ENCODE measurements at regions not wholly inside any gene's neighbourhood (a gene's known extent, or its start where the extent isn't known, plus 50 kb on each side); places are given as distances from the start of the nearest gene placed in this dataset.
"Not testable (repeated sequence)": the region's sequence is repeated elsewhere in the genome, so short reads cannot be mapped to it uniquely, and the experiment has no call there.

GRCh38 chr7:69217516-69218350 lies 380.5 kb upstream of the AUTS2 start:
- no peak for DNase-seq (ENCODE audit: low read depth in 2 of 2)

- no peak for DNase-seq (ENCODE audit: low read depth in 2 of 2)
Measured at GRCh38 chr7:69218576-69218975, 379.7 kb upstream of the AUTS2 start.

- no peak for DNase-seq (ENCODE audit: low read depth in 2 of 2)
Measured at GRCh38 chr7:69219381-69219780, 378.9 kb upstream of the AUTS2 start.

- DNase-seq (ENCODE audit: low read depth in 2 of 2): no peak
Measured at GRCh38 chr7:69225259-69225943, 372.9 kb upstream of the AUTS2 start.

- DNase-seq (ENCODE audit: low read depth in 2 of 2): no peak
Measured at GRCh38 chr7:69228212-69228811, 370.0 kb upstream of the AUTS2 start.

DNA sequence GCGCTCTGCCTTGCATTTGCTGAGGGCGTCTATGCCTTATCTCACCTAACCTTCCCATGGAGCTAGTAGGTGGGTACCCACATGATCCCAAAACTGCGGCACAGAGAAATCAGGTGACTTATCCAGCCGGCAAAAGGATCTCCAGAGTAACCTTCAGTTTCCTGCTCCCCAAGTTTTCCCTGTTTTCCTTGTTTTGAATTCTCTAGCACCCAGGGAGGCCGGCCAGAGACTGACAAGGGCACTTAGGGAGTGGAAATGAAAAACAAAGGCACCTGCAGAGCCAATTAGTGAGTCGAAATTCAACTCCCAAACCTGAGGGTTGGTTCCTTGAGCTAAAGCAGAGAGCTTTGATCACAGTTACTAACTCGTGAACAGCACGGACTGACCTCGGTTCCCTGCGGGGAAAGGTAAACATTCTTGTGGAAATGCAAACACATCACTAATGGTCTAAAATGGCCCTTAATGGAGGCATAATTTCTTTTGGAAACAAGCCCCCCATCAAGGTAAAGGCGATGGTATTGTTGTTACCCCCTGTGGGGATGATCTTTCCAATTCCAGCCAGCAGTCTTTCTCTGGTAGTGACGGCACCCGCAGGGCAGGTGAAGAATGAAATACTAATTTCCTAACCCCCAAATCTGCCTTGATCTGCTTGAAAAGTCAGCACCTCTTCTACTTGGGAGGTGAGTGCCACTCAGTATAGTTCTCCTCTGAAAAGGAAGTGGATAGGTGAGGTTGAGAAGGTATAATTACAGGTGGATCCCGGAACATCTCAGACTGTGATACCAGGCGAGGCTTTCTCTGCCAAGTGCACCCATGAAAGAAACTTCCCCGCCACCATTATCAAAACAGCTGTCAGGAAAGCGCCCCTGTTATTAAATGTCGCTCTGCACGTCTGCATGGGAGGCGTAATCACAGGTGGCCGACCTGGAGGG lies 365.6 kb upstream of the AUTS2 start:
- DNase-seq (ENCODE audit: low read depth in 2 of 2): no peak

DNA sequence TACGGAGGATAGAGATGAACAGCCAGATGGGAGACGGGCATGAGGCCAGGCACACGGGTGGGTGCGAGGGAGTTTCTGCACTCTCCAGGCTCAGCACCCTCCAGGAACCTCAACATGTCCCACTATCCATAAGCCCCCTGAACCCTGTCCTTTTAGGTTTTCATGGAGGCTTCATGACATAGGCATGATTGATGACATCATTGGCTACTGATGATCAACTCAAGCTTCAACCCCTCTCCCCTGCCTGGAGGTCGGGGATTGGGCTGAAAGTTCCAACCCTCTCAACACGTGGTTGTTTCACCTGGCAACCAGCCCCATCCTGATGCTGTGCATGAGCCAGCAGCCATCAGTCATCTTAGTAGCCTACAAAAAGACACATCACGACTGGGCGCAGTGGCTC lies 360.7 kb upstream of the AUTS2 start:
- DNase-seq (ENCODE audit: low read depth in 2 of 2): no peak

DNA sequence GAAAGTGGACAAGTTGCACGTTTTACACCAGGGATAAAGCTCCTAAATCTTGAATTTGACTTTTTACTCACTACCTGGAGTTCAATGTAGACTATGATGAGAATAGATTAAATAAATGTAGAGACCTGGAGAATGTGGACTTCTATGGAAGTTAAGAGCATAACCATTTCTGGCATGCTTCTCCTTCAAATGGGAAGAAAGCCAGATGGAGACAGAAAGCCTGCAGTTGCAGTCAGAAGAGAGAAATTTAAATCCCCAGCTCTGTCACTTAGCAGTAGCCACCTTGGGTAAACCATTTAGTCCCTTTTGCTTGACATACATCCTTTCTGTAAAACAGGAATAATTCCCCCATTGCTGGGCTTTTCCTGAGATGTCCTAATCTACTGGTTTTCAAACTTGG lies 355.3 kb upstream of the AUTS2 start:
- no peak for DNase-seq (ENCODE audit: low read depth in 2 of 2)

DNA sequence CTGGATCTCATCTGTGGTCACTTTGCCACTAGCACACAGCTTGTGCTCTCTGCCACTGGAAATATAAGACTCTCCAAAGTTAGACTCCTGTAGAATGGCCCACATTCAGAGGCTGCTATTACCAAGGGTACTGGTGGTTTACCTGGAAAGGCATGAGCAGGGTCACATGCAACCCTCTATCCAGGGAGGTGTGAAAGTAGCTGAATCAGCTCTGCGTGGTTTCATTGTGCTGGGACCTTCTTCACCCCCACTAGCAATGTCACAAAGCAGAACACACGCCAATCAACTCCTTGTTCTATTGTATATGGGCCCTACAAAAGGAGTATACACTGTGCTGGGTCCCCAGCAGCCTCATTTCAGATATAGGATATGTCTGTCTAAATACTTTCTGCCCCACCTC lies 353.6 kb upstream of the AUTS2 start:
- no peak for DNase-seq (ENCODE audit: low read depth in 2 of 2)

DNA sequence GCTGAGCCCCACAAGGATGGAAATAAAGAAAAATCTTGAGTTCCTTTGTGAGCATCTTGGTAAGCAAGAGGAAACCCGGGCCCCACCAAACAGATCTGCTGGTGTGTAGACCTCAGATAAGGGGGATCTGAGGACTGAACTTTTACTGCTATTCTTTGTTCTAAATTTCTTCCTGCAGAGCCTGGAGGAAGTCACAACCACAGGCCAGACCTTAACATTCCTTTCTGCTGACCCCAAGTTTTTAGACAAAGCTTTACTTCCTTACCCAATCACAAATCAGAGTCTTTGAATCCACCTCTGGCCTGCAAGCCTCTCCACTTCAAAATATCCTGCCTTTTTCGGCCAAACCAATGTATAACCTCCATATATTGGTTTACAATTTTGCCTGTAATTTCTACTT lies 352.6 kb upstream of the AUTS2 start:
- DNase-seq (ENCODE audit: low read depth in 2 of 2): no peak

- no peak for DNase-seq (ENCODE audit: low read depth in 2 of 2)
Measured at GRCh38 chr7:69246758-69247157, 351.5 kb upstream of the AUTS2 start.

DNA sequence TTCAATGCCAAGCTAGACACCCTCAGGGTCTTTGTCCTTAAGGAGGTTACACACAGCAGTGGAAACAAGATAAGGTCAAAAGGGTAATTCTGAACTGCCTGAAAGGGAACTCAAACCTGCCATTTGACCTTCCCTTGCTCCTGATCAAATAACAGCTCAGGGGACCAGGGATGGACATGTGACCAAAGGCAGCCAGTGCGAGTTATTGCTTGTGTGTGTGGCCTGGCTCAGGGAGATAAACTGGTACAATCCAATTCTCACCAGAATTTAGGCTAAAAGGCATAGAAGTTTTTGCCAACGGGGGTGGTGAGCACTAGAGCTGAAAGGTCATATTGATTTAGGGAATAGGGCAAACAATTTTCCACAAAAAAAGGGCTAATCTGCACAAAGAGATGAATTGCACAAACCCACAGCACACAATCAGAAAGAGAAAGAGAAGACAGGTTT lies 349.9 kb upstream of the AUTS2 start:
- not testable (repeated sequence) for DNase-seq (ENCODE audit: low read depth in 2 of 2)

DNA sequence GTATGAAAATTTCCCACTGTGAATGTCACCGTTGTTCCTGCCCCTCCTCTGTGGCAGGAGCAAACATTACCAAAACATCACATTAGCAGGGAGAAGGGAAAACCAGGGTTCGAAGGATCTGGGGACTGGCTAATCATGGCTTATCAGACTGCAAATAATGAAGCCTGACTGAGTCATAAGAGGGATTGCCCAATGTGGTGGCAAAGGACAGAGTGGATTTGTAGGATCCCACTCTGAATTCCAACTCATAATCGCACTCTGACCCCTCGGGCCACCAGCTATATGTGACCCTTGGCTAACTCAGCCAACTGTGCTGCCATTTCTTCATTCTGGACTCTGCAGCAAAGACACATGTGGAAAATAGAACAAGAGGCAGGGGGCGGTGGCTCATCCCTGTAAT lies 347.3 kb upstream of the AUTS2 start:
- no peak for DNase-seq (ENCODE audit: low read depth in 2 of 2)

- DNase-seq (ENCODE audit: low read depth in 2 of 2): no peak
Measured at GRCh38 chr7:69254643-69255042, 343.6 kb upstream of the AUTS2 start.

DNA sequence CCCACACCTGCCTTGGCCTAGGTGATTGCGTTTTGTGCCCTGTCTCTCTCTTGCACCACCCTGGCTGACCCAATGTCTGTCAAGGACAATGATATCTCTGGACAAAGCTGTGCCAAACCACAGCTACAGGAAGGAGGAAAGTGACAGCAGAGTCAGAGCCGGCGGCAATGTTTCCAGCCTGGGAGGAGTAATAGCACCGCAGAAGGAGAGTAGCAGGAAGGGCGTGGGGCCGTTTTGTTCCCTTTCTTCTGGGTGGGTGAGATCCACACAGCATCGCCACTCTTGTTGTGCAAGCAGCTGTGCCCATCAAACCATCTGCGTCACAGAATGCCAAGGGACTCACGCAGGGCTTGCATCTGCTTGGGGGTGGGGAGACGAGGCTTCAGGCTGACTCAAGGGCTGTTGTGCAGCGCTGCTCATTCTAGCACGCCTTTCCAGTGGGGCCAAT lies 341.6 kb upstream of the AUTS2 start:
- DNase-seq (ENCODE audit: low read depth in 2 of 2): no peak

- no peak for DNase-seq (ENCODE audit: low read depth in 2 of 2)
Measured at GRCh38 chr7:69257592-69257991, 340.7 kb upstream of the AUTS2 start.

DNA sequence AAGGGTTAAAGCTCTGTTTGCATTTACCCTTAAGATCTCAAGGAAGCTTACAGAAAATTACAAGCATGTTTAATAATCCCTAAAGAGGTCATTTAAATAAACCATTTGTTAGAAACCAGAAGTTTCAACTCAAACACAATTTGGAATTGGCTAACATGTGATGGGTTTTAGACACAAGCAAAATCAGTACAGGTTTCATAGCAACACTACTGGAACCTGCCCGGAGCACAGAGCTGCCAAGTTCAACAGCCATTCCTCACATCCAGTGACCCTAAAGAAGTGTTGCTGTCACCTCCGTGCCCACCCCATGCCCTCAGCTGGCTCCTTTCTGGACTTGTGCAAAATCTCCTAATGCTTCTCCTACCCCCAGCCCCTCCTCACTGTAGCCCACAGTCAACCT lies 338.8 kb upstream of the AUTS2 start:
- no peak for DNase-seq (ENCODE audit: low read depth in 2 of 2)

- no peak for DNase-seq (ENCODE audit: low read depth in 2 of 2)
Measured at GRCh38 chr7:69260023-69260422, 338.3 kb upstream of the AUTS2 start.

DNA sequence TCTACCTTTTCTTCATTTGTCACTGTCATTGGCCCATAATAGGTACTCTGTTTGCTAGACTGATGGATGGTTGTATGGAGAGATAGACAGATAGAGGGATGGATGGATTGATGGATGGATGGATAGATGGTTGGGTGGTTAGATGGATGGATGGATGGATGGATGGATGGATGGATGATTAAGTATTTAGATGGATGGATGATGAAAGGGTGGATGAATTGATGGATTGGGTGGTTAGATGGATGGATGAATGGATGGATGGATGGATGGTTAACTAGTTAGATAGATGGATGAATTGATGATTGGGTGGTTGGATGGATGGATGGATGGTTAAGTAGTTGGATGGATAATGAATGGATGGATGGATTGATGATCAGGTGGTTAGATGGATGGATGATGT lies 334.7 kb upstream of the AUTS2 start:
- no peak for DNase-seq (ENCODE audit: low read depth in 2 of 2)

- no peak for DNase-seq (ENCODE audit: low read depth in 2 of 2)
Measured at GRCh38 chr7:69269806-69270205, 328.5 kb upstream of the AUTS2 start.

DNA sequence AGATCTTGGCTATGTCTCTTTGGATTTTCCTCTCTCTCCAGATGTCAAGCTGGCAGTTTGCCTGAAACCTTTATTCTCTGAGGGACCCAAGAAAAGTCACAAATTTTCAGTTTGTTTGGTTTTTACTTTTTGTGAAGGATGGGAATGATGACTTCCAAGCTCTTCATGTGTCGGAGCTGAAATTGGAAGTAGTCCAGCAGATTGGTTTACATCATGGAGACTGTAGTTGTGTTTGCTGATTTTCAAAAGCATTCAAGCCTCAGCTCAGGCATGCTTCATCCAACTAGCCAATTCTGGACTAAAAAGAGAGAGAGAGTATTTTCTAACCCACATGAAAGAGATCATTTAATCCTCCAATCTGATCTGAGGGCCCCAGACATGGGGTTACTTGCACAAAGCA lies 326.2 kb upstream of the AUTS2 start:
- no peak for DNase-seq (ENCODE audit: low read depth in 2 of 2)
